NOMO-1 (cell line): ENCODE measurements at regions not wholly inside any gene's neighbourhood (a gene's known extent, or its start where the extent isn't known, plus 50 kb on each side); places are given as distances from the start of the nearest gene placed in this dataset.

ENCODE experiments used
- DNase-seq, 2 experiments: peaks; one replicate each; lab custom pipeline; 2025; ENCODE audit not compliant: unreplicated experiment in 2 of 2; lab: John Stamatoyannopoulos, UW

DNA sequence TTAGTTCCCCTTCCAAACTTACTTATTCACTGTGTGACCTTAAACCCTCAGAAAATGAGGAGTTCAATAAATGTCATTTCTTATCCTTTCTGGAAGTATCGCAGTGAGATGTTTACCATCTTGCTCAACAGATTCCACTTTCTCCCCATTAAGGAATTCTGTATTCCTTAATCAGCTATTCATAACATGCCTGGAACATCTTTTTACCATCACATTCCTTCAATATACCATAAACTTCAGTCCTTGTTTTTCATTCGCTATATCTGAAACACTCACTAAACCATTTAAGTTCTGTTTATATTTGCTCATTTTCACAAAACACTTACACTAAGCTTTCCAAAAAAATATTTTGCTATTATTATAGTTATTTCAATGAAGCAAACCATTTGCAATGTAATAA is 1158.6 kb downstream of the CDH12 start:
- DNase-seq = no peak

DNA sequence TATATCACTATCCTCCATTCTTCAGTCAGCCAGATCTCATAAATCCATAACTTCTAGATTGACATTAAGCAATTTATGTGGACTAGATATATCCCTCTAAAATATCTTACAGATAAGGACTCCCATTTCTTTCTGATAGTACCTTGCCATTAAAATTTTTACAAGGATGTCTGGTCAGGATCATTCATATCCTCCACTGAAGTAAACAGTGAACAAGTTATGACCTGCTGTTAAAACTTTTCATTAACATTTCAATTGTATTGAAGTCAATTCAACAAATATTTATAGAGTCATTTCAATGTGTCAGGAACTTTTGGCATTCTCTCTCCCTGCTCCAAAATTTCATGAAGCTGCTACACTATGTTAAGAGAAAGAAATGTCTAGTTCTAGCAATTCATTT is 1159.6 kb downstream of the CDH12 start:
- DNase-seq = no peak

DNA sequence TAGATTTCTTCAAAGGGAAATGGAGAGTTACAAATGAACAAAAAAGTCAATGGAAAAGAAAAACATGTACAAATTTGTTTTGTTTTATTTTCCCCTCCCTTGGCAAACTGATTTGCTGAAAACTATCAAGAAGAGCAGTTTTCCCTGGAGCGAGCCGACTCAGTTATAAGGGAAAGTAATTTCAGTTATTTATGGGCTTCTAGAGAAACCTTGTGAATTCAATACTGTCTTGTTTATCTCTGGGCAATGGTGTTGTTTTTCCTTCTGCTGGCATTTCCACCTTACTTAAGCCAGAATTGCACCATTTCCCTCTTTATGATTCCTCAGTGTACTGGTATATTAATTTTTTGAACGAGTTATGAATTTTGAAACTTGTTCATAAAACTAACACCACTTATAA is 1163.6 kb downstream of the CDH12 start:
- DNase-seq = no peak

DNA sequence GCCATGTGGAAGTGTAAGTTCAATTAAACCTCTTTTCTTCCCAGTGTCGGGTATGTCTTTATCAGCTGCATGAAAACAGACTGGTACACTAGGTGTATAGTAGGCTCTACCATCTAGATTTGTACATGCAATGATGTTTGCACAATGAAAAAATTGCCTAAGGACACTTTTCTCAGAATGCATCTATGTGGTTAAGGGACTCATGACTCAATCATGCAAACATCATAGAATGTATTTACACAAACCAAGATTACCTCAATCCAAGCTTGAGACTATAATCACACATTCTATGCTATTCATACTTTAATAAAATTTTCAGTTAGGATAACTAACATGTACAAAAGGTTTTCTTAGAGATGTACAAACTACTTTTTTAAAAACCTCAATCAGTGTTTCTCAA is 1164.5 kb downstream of the CDH12 start:
- no peak for DNase-seq

DNA sequence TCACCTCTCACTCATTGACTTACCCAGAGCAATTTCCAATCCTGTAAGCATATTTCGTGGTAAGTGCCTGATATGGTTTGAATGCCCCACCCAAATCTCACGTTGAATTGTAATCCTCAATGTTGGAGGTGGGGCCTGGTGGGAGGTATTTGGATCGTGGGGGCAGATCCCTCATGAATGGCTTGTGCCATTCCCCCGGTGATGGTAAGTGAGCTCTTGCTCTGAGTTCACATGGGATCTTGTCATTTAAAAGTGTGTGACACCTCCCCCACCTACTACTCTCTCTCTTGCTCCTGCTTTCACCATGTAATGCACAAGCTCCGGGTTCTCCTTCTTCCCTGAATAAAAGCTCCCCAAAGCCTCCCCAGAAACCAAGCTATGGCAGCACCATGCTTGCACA is 1165.5 kb downstream of the CDH12 start:
- no peak for DNase-seq

DNA sequence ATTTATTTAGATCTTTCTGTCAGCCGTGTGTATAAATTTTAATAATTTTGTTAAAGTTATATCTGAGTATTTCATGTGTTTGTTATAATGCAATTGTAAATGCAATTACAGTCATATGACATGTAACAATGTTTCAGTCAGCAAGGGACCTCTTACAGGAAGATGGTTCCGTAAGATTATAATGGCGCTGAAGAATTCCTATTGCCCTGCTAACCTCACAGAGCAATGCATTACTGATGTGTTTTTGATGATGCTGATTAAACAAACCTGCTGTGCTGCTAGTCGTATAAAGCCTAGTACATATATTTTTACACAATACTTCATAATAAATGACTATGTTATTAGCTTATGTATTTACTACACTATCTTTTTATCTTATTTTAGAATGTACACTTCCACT is 1166.4 kb downstream of the CDH12 start:
- DNase-seq = no peak

DNA sequence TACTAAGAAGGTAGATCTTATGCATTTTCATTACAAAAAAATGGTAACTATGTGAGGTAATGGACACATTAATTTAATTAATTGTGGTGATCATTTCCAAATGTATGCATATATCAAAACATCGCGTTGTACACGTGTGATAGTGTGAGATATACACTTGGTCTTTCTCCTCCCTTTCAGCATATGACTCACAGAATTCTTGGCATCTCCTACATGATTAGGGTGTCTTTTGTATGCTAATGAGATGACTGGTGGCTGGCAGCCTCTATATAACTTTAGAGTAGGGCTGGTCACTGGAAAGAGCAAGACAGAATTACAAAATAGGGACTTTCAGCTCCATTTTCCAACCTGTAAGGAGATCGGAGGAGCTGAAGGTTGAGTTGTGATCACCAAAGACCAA is 1167.6 kb downstream of the CDH12 start:
- DNase-seq = no peak

DNA sequence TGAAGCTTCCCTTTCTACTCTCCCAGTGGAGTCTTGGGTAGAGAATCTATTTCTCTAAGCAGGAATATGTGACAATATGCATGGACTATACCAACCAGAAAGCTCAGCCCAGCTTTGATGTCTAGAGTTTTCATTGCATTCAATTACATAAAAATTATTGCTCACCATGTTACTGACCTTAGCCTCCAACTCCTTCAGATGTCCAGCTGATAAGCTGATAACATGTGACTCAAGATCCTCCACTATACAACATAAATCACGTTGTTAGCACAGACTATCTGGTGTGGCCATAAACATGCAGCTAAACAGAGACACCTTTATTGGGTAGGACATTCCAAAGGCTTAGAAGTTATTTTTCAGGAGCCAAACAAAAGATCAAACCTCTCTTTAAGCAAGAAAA is 1168.2 kb downstream of the CDH12 start:
- no peak for DNase-seq

DNA sequence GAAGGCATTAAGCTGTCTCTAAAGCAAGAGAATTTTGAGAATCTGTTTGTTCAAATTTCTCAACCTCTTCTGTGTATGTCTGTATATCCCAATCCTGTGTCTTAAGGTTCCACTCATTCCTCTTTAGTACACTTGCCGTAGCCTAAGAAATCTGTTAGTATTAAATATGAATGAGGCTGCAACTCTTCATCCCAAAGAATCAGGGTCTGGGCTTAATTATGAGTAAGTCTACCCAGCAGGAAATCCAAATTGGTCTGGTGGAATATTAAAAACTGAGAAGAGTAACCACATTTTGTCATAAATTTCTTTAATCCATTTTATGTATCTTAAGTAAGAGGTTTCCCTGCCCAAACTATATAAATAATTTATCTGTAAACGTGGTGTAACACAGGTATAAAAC is 1171.2 kb downstream of the CDH12 start:
- no peak for DNase-seq

DNA sequence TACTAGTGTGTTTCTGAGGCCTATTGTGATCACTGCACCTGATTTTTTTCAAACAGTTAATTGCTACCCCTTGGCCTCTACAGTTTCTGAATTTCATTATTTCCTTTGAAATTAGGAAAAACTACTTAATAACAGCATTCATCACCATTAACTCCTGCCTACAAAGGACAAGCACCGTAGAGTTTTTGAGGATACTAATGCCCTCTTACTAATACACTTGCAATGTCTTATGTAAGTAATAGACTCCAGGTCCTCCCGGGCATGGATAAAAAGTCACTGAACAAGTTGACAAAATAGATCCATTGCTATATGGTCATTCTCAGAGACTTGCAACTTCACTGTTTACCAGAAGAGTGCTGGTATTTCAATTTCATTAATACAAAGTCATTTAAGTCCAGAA is 1172.5 kb downstream of the CDH12 start:
- no peak for DNase-seq

DNA sequence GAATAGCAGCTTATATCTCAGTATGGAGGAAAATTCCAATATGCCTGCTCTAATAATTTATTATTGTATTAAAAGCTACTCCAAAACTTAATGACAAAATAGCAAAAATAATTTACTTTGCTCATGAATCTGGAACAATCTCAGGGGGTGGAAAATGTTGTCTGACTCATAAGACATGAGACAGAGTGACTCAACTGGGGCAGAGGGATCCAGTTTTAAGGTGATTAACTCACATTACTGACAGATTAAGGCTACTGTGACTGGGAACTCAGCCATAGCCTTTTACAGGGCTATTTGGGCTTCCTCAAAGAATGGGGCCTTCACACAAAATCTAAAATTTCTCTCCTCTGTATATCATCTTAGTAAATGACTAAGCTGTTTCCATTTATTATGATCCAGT is 1172.9 kb downstream of the CDH12 start:
- DNase-seq = no peak

DNA sequence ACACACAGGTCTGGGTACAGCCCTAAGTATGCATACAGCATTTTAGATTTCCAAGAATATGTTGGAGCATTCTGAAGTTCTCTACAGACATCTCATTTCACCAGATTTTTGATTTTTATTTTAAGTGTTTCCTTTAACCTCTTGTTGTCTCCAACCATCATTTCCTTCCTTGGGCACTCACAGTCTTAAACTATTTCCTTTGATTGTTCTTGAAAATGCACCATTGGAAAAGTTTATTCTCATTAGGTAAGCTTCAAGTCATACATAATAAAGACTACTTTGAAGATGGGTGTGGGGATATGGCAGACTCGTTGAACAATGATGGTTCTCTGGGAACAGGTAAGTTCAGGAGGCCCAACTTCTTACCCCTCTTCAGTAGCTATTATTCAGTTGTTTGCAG is 1174.6 kb downstream of the CDH12 start:
- DNase-seq = no peak

DNA sequence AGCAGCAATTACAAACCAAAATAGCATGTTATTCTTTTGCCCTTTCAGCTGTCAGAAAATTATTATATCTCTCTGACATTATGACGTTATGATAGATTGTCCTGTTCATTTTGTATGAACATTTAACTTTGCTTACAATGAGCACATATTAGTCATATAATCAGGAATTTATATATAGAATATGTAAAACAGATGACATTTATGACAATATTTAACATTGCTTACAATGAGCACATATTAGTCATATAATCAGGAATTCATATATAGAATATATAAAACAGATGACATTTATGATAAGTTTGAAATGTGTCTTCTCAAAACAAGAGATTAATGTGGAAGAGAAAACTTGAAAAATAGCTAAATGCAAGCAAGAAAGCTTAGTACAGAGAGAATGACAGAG is 1180.2 kb downstream of the CDH12 start:
- DNase-seq = no peak

DNA sequence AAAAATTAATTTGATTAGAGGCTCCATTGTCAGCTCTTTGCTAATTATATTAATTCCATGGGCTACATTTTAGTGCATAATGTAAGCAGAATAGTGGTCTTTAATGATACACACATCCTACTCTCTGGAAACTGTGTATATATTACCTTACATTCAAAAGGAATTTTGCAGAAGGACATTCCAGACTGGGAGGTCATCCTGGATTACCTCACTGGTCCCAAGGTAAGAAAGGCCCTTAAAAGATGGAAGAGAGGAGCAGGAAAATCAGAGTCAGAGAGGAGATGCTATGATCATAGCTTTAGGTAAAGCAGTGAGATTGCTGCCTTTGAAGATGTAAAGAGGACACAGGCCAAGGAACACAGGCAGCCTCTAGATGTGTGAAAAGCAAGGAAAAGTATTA is 1180.8 kb downstream of the CDH12 start:
- no peak for DNase-seq

DNA sequence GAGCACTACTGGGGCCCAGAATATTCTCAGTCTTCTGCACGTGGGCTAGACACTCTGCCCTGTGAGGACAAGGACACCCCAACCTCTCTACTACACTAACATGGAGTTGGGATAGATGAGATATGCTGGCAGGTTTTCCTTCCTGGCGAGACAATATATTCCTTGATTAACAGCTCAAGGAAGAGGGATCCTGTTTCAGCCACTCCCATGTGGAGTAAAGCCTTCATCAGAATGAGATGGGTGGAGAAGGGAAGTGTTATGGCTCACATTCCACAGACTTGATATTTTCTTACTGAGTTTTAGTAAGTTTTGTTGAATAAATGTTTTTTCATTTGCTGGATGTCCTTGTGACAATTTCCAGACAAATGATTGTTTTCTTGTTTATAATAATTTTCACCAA is 1187.6 kb downstream of the CDH12 start:
- no peak for DNase-seq

DNA sequence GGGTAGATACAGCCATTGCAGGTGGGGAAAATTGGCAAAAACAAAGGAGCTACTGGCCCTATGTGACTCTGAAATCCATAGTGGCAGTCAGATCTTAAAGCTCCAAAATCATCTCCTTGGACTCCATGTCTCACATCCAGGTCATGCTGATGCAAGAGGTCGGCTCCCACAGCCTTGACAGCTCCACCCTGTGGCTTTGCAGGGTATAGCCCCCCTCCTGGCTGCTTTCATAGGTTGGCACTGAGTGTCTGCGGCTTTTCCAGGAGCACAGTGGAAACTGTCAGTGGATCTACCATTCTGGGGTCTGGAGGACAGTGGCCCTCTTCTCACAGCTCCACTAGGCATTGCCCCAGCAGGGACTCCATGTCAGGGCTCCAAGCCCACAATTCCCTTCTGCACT is 1190.1 kb downstream of the CDH12 start:
- no peak for DNase-seq

DNA sequence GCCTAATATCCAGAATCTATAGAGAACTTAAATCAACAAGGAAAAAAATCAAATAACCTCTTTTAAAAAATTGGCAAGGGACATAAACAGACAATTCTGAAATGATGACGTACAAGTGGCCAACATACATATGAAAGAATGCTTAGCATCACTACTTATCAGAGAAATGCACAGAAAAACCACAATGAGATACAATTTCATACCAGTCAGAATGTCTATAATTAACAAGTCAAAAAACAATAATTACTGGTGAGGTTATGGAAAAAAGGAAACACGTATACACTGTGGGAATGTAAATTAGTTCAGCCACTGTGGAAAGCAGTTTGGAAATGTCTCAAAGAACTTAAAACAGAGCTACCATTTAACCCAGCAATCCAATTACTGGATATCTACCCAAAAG is 1192.0 kb downstream of the CDH12 start:
- DNase-seq = no peak

DNA sequence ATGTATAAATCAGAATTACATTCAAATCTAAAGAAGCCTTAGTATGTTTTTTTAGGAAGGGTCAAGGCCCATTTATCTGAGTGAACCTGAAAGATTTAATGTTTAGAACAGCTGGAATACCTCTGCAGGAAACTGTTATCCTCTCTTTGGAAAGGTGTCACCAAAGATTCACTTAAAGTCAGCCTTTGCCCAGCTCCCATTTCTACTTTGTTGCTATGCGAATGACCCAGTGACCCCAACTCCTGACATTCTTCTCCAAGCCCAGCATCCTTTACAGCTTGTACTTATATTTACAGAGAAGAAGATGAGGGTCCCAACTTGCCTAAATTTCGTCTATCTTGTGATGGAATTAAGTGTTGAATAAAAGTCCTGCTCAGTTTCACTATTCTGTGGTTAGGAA is 1198.6 kb downstream of the CDH12 start:
- no peak for DNase-seq

DNA sequence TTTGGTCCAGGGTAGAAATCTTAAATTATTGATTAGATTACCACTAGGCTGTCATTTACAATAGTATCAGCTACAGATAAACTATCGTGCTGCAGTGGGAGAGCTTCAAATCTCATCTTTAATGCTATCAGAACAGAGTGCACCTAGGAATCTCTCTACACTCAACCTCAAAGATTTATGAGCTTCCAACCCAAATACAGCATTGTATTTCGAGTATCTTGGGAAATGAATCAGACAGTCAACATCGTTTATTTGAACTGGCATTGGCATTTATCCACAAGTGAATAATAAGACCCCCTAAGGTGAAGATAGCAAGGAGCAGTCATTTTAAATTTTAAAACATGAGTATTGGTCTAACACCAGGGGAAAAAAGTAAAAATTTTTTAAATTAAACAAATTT is 1203.2 kb downstream of the CDH12 start:
- no peak for DNase-seq

DNA sequence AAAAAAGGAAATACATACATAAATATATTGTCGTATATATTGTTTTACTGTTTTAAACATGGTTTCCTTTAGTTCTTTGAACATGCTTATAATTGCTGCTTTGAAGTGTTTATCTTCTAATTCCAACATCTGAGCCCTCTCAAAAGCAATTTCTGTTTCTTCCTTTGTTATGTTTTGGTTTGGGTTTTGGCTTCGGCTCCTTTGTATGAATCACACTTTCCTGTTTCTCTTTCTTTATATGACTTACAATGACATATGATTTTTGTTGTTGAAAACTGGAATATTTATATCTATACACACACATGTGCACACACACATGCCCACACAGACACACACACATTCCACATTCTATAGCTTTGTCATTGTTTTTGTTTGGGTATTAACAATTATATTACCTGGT is 1206.7 kb downstream of the CDH12 start:
- no peak for DNase-seq

DNA sequence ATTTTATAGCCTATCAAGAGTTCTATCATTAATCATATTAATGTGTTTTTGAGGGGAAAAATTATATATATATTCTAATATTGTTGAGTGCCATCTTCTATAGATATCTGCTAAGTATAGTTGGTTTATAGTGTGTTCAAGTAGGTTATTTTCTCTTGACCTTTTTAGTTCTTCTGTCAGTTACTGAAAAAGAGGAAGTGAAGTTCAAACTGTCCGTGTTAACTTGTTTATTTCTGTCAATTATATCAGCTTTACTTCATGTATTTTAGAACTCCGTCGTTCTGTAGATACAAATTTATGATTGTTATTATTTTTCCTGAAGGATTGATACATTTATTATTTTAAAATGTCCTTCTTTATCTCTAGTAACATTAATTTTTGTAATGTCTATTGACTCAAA is 1209.1 kb downstream of the CDH12 start:
- peak in 1 of 2 experiments; percentile 41 for DNase-seq

DNA sequence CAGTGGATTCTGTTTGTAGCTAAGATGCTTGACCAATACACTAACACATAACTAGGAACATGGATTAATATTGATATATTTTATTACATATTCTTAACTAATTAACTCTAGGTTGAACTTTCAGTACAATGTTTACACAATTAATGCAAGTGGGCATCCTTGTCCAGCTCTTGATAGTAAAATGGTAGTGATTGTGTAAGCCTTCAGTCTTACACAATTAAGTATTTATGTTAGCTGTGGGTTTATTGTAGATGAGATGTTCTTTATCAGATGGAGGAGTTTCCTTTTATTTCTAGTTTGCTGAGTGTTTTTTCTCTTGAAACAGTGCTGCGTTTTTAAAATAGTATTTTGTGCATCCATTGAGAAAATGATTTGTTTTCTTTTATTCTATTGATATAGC is 1210.8 kb downstream of the CDH12 start:
- no peak for DNase-seq

DNA sequence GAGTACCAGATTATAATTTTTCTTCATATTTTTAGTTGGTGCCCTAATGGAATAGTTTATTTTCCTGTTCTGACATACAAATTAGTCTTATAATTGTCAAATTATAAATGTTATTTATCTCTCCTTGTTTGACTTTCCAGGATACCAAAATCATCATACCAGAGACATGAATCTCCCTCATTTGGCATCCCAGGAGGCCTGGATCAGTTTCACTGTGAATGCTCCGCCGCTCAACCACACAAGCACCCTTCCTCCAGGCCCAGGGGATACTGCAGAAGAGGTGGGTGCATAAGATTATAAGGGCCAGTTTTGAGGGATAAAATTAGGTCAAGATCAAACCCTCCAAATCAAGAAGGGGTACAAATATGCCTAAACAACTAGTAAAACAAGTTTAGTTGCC is 1229.3 kb downstream of the CDH12 start:
- DNase-seq = no peak

DNA sequence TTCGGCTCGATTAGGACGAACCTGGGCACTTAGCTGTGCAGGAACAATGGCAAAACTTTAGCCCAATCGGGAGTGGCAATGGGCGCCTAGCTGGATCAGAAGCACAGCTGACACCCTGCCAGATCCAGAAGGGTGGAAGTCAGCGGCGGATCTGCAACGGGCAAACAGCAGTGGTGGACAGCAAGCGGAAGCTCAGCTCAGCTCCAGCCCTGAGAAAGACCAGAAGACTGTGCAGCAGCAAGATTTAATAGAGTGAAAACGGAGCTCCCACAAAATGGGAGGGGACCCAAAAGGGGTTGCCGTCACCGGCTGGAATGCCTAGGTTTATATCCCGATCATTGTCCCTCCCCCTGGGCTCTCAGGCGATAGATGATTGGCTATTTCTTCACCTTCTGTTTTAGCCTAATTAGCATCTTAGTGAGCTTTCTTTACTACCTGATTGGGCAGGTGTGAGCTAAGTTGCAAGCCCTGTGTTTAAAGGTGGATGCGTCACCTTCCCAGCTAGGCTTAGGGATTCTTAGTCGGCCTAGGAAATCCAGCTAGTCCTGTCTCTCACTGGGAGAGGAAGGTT is 1237.9 kb downstream of the CDH12 start:
- DNase-seq = no peak
